Loucy (cell line): ENCODE measurements at regions not wholly inside any gene's neighbourhood (a gene's known extent, or its start where the extent isn't known, plus 50 kb on each side); places are given as distances from the start of the nearest gene placed in this dataset.

Source experiments
- H2AFZ ChIP-seq: fragments of 200-600 bp; sonication (generic); 2 replicates; pipeline ENCODE4 v1.6.0; 2016; ENCODE audit warnings: antibody characterized with exemption, mild to moderate bottlenecking, low read length, moderate library complexity
- H3F3A ChIP-seq: fragments of 200-600 bp; 2 replicates; pipeline ENCODE4 v1.6.0; 2016; ENCODE audit warnings: antibody characterized with exemption, low read depth, mild to moderate bottlenecking
- H3K27me3 ChIP-seq: fragments of 200-600 bp; sonication (generic); 2 replicates; pipeline ENCODE4 v1.6.1; 2014; ENCODE audit warnings: low read length, mild to moderate bottlenecking; ENCODE audit not compliant: insufficient read depth, poor library complexity, severe bottlenecking
- H3K36me3 ChIP-seq: fragments of 200-600 bp; sonication (generic); 2 replicates; pipeline ENCODE4 v1.6.1; 2016; ENCODE audit warnings: low read length; ENCODE audit not compliant: insufficient read depth
- H3K4me1 ChIP-seq: fragments of 200-600 bp; sonication (generic); 2 replicates; pipeline ENCODE4 v1.5.1; 2014; ENCODE audit warnings: low read length, mild to moderate bottlenecking; ENCODE audit not compliant: insufficient read depth, poor library complexity, severe bottlenecking
- H3K4me2 ChIP-seq: fragments of 200-600 bp; sonication (generic); 2 replicates; pipeline ENCODE4 v1.6.0; 2014; ENCODE audit warnings: antibody characterized with exemption, low read length, low read depth, mild to moderate bottlenecking; ENCODE audit not compliant: poor library complexity, severe bottlenecking
- H3K4me3 ChIP-seq: fragments of 200-600 bp; sonication (generic); 2 replicates; pipeline ENCODE4 v1.5.1; 2014; ENCODE audit warnings: low read length, mild to moderate bottlenecking, mixed read lengths; ENCODE audit not compliant: poor library complexity, severe bottlenecking
- H3K79me2 ChIP-seq: fragments of 200-600 bp; sonication (generic); 2 replicates; pipeline ENCODE4 v1.6.1; 2014; ENCODE audit warnings: low read length; ENCODE audit not compliant: insufficient read depth
- H3K9ac ChIP-seq: fragments of 200-600 bp; sonication (generic); 2 replicates; pipeline ENCODE4 v1.6.0; 2014; ENCODE audit warnings: mild to moderate bottlenecking, low read depth, low read length, moderate library complexity; ENCODE audit not compliant: poor library complexity, severe bottlenecking
- H3K9me2 ChIP-seq: fragments of 200-600 bp; sonication (generic); replicated peaks from 2 replicates; pipeline ENCODE4 v1.6.1; 2016; ENCODE audit warnings: low read depth, low read length, mixed read lengths
- H3K9me3 ChIP-seq: fragments of 200-600 bp; sonication (generic); 2 replicates; pipeline ENCODE4 v1.6.1; 2014; ENCODE audit warnings: mild to moderate bottlenecking, antibody characterized with exemption, low read length, low read depth; ENCODE audit not compliant: insufficient read depth
- H4K20me1 ChIP-seq: fragments of 200-600 bp; sonication (generic); 2 replicates; pipeline ENCODE4 v1.6.0; 2014; ENCODE audit warnings: antibody characterized with exemption, low read length, mild to moderate bottlenecking; ENCODE audit not compliant: insufficient read depth, poor library complexity, severe bottlenecking
- EZH2phosphoT487 ChIP-seq: fragments of 200-600 bp; IDR thresholded peaks from 2 replicates; pipeline ENCODE4 v1.6.1; 2018; ENCODE audit warnings: antibody characterized with exemption, mild to moderate bottlenecking, moderate library complexity, borderline replicate concordance
- TF ChIP-seq, protein P1 (sequence below): fragments of 200-600 bp; sonication (generic); conservative IDR thresholded peaks from 2 replicates; pipeline ENCODE4 v1.5.1; 2014; ENCODE audit warnings: mild to moderate bottlenecking, antibody characterized with exemption, low read length

DNA sequence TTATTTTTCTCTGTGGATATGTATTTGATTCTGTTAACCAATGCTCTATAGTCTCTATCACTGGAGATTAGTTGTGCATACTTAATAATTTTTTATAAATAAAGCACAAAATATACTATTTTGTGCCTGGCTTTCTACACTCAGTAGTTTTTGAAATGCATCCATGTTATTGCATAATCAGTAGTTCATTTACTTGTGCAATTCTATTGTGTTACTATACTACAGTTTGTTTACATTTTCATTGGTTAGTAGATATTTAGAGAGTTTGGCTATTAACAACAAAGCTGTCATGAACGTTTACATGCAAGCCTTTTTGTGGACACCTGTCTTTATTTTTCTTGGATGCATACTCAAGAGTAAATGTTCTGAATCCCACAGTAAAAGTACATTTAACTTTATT, 265.0 kb upstream of the FAT4 start:
- Histone ChIP-seq H3K4me3 (no peak overlapping the region), H3K36me3 (no peaks in the 10 kb centered on the region), H4K20me1 (no peaks in the 10 kb centered on the region), H3K9ac (no peak overlapping the region), H3K4me1 (no peaks in the 10 kb centered on the region), H3K4me2 (no peak overlapping the region), H2AFZ (no peak overlapping the region), H3K9me2 (no peaks in the 10 kb centered on the region), H3F3A (no peaks in the 10 kb centered on the region), H3K27me3 (no peaks in the 10 kb centered on the region), H3K9me3 (no peaks in the 10 kb centered on the region), H3K79me2 (no peaks in the 10 kb centered on the region)
- TF ChIP-seq EZH2phosphoT487: no peak
- TF ChIP-seq, protein P1, sequence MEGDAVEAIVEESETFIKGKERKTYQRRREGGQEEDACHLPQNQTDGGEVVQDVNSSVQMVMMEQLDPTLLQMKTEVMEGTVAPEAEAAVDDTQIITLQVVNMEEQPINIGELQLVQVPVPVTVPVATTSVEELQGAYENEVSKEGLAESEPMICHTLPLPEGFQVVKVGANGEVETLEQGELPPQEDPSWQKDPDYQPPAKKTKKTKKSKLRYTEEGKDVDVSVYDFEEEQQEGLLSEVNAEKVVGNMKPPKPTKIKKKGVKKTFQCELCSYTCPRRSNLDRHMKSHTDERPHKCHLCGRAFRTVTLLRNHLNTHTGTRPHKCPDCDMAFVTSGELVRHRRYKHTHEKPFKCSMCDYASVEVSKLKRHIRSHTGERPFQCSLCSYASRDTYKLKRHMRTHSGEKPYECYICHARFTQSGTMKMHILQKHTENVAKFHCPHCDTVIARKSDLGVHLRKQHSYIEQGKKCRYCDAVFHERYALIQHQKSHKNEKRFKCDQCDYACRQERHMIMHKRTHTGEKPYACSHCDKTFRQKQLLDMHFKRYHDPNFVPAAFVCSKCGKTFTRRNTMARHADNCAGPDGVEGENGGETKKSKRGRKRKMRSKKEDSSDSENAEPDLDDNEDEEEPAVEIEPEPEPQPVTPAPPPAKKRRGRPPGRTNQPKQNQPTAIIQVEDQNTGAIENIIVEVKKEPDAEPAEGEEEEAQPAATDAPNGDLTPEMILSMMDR: no peak

DNA sequence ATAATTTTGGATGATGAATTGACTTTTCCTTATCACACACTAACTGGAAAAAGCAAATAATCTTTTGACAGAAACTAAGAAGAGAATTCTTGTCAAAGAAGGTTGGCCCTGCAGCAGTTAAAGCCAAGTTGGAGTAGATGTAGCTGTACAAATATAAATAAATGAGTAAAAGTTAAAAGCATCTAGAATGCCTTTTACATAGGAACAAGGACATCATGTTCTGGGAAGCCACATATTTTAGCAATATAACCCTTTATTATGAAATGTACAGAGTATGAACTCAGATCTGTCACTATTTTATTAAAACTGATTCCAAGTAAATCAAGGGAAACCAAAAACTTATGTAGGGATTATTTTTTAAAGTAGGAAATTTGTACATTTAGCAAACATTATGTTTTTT, 269.4 kb upstream of the FAT4 start:
- Histone ChIP-seq H3K4me2 (no peak overlapping the region), H3K9me2 (no peaks in the 10 kb centered on the region)
- TF ChIP-seq EZH2phosphoT487: no peak
- TF ChIP-seq, protein P1: no peak

DNA sequence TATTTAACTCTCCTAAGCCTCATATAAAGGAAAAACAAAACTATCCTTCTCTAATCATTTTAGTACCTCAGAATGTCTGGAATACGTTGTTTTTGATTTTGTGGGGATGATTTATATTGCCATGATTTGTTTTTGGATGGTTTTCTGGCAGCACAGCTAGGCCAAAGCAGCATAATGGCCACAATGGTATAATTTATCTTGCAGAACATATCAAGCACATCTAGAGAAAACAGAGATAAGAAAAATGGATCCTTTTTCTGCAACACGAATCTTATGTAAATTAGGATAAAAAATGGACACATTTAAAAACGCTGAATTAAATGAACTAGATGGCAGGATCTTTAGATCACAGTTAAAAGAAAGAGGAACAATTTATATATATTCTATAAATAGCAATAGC, 269.9 kb upstream of the FAT4 start:
- no peaks in the 10 kb centered on the region for H4K20me1 ChIP-seq
- no peaks in the 10 kb centered on the region for H3K9me3 ChIP-seq
- H3K4me2 ChIP-seq: no peak overlapping the region
- H3K9ac ChIP-seq: no peak overlapping the region
- no peaks in the 10 kb centered on the region for H3K27me3 ChIP-seq
- no peak overlapping the region for H2AFZ ChIP-seq
- no peaks in the 10 kb centered on the region for H3K4me1 ChIP-seq
- TF ChIP-seq, protein P1: no peak
- no peak for TF ChIP-seq EZH2phosphoT487
- no peak overlapping the region for H3K4me3 ChIP-seq
- no peaks in the 10 kb centered on the region for H3F3A ChIP-seq
- no peaks in the 10 kb centered on the region for H3K9me2 ChIP-seq
- H3K79me2 ChIP-seq: no peaks in the 10 kb centered on the region
- H3K36me3 ChIP-seq: no peaks in the 10 kb centered on the region

More for the DNA sequence above, 269.4 kb upstream of the FAT4 start:
- H3K79me2 ChIP-seq: no peaks in the 10 kb centered on the region
- H3K4me1 ChIP-seq: no peaks in the 10 kb centered on the region
- no peaks in the 10 kb centered on the region for H3K9me3 ChIP-seq
- H3F3A ChIP-seq: no peaks in the 10 kb centered on the region
- H3K27me3 ChIP-seq: no peaks in the 10 kb centered on the region
- H3K9ac ChIP-seq: no peak overlapping the region
- no peak overlapping the region for H2AFZ ChIP-seq
- H3K36me3 ChIP-seq: no peaks in the 10 kb centered on the region
- H4K20me1 ChIP-seq: no peaks in the 10 kb centered on the region
- H3K4me3 ChIP-seq: no peak overlapping the region
